Left lung (tissue), 4 donors: ENCODE measurements at regions not wholly inside any gene's neighbourhood (a gene's known extent, or its start where the extent isn't known, plus 50 kb on each side); places are given as distances from the start of the nearest gene placed in this dataset.

Experiments used
- ATAC-seq: fragments of 200-7000 bp; cut with Tn5 transposase; one replicate; pipeline ENCODE4 v1.9.1; 2020; ENCODE audit warnings: moderate library complexity
- DNase-seq, 4 donors: peaks; one replicate each; pipeline ENCODE4 v3.0.0-alpha.2; 2013 to 2020
- H3K27ac ChIP-seq, 2 donors: fragments of 200-600 bp; sonication (generic) in 1 of 2; one replicate each; pipeline versions ENCODE4 v1.5.0 to v1.8.0; 2020 to 2021
- H3K27me3 ChIP-seq, 2 donors: fragments of 200-600 bp; sonication (generic) in 1 of 2; one replicate each; pipeline versions ENCODE4 v1.5.0 to v1.8.0; 2020 to 2021
- H3K36me3 ChIP-seq, 2 donors: fragments of 200-600 bp; sonication (generic) in 1 of 2; one replicate each; pipeline versions ENCODE4 v1.5.0 to v1.8.0; 2020 to 2021
- H3K4me1 ChIP-seq, 2 donors: fragments of 200-600 bp; one replicate each; pipeline ENCODE4 v1.8.0; 2021
- H3K4me3 ChIP-seq, 2 donors: fragments of 200-600 bp; sonication (generic) in 1 of 2; one replicate each; pipeline versions ENCODE4 v1.5.0 to v1.8.0; 2020 to 2021; ENCODE audit warnings: mild to moderate bottlenecking in 1 of 2
- H3K9me3 ChIP-seq, 2 donors: fragments of 200-600 bp; sonication (generic) in 1 of 2; one replicate each; pipeline versions ENCODE4 v1.5.0 to v1.8.0; 2020 to 2021
- intact Hi-C, 2 donors: fragments of 100-400 bp; cut with DNase I; formaldehyde crosslinking; loops; one replicate each; pipeline versions ENCODE4 v1.11.2 to v1.14.2; 2022
- TF ChIP-seq, protein P1 (sequence below), 2 donors: fragments of 200-600 bp; sonication (generic) in 1 of 2; IDR thresholded peaks; one replicate each; pipeline versions ENCODE4 v1.5.0 to v1.8.0; 2021; ENCODE audit warnings: antibody characterized with exemption in 2 of 2
- donor health status: DM: no; HTN: yes; CAD: no.
- donor health status: DM: no; HTN: no; CAD: no.

GRCh38 chr5:135236908-135237747, 161.9 kb downstream of the MACROH2A1 start:
- DNase-seq = no peak
- ATAC-seq = no peak
- no peak overlapping the region for H3K27ac ChIP-seq
- peaks cover 4 to 6% of the 10 kb centered on the region in 2 donors for H3K4me1 ChIP-seq
- intact Hi-C loops = no loop called here
- H3K9me3 ChIP-seq = no peaks in the 10 kb centered on the region
- no peaks in the 10 kb centered on the region for H3K36me3 ChIP-seq
- H3K27me3 ChIP-seq = no peaks in the 10 kb centered on the region
- TF ChIP-seq, protein P1, sequence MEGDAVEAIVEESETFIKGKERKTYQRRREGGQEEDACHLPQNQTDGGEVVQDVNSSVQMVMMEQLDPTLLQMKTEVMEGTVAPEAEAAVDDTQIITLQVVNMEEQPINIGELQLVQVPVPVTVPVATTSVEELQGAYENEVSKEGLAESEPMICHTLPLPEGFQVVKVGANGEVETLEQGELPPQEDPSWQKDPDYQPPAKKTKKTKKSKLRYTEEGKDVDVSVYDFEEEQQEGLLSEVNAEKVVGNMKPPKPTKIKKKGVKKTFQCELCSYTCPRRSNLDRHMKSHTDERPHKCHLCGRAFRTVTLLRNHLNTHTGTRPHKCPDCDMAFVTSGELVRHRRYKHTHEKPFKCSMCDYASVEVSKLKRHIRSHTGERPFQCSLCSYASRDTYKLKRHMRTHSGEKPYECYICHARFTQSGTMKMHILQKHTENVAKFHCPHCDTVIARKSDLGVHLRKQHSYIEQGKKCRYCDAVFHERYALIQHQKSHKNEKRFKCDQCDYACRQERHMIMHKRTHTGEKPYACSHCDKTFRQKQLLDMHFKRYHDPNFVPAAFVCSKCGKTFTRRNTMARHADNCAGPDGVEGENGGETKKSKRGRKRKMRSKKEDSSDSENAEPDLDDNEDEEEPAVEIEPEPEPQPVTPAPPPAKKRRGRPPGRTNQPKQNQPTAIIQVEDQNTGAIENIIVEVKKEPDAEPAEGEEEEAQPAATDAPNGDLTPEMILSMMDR (IDR thresholded peaks at IDR 0.05) = no peak
- no peak overlapping the region for H3K4me3 ChIP-seq

GRCh38 chr5:135236228-135236907, 162.7 kb downstream of the MACROH2A1 start:
- H3K4me1 ChIP-seq = peaks cover 0 to 6% of the 10 kb centered on the region in 2 donors
- no peak for ATAC-seq
- H3K27ac ChIP-seq = no peak overlapping the region
- no peaks in the 10 kb centered on the region for H3K27me3 ChIP-seq
- H3K4me3 ChIP-seq = no peak overlapping the region
- TF ChIP-seq, protein P1 (IDR thresholded peaks at IDR 0.05) = no peak
- intact Hi-C loops = no loop called here
- DNase-seq = no peak
- H3K36me3 ChIP-seq = no peaks in the 10 kb centered on the region
- H3K9me3 ChIP-seq = no peaks in the 10 kb centered on the region

- Histone ChIP-seq H3K36me3 (no peaks in the 10 kb centered on the region), H3K9me3 (no peaks in the 10 kb centered on the region), H3K4me3 (no peak overlapping the region), H3K4me1 (peaks cover 4 to 8% of the 10 kb centered on the region in 2 donors), H3K27ac (no peak overlapping the region), H3K27me3 (no peaks in the 10 kb centered on the region)
- intact Hi-C loops = no loop called here
- TF ChIP-seq, protein P1 (IDR thresholded peaks at IDR 0.05) = no peak
- ATAC-seq (no peak), DNase-seq (no peak)
Observed at GRCh38 chr5:135235551-135236227, 163.3 kb downstream of the MACROH2A1 start.

- TF ChIP-seq, protein P1 (IDR thresholded peaks at IDR 0.05) = no peak
- Histone ChIP-seq H3K27ac (no peak overlapping the region), H3K9me3 (no peaks in the 10 kb centered on the region), H3K4me1 (peaks cover 12 to 14% of the 10 kb centered on the region in 2 donors), H3K27me3 (no peaks in the 10 kb centered on the region), H3K36me3 (no peaks in the 10 kb centered on the region), H3K4me3 (no peak overlapping the region)
- intact Hi-C loops = no loop called here
- ATAC-seq = no peak
- no peak for DNase-seq
Observed at GRCh38 chr5:135234666-135235401, 164.2 kb downstream of the MACROH2A1 start.
